HG03159 (cell line): ENCODE measurements at regions not wholly inside any gene's neighbourhood (a gene's known extent, or its start where the extent isn't known, plus 50 kb on each side); places are given as distances from the start of the nearest gene placed in this dataset.

Source experiments
- ATAC-seq: cut with Tn5 transposase; IDR thresholded peaks from one replicate; pipeline ENCODE4 v1.9.1; 2021; ENCODE audit warnings: mild to moderate bottlenecking, moderate library complexity; ENCODE audit not compliant: unreplicated experiment

DNA sequence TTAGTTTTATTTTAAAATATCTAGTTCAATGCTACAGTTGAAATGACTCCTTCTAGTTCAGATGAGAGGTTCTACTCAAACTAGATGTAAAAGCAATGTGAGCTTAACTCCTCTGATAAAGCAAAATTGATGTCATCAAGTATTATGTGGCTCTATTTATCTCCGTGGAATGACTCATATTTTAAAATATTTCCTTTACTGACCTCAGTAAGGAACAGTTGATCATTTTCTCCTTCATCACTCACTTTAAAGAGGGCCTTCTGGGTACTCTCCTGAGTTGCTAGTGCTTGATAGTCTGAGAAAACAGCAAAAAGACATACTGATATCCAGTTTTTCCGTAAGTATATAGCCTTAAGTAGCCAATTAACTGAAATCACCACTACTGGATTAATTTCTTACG, 1099.3 kb downstream of the ROBO2 start:
- ATAC-seq = no peak

DNA sequence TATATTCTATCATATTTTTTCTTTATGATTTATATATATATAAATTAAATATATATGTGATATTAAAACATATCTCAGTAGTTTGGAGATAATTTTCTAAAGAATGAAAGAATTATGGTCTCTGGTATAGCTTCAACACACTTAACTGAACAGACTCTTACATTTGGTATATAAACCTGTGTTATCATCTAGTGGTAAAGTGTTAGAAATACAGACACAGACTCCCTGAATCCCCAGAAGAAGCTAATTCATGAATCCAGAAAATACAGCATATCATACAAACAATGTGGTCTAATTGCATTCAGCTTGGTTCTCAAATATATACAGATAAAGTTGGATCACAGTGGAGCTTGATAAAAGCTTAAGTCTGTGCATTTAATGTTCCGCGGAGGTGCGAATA, 1100.4 kb downstream of the ROBO2 start:
- ATAC-seq = no peak

DNA sequence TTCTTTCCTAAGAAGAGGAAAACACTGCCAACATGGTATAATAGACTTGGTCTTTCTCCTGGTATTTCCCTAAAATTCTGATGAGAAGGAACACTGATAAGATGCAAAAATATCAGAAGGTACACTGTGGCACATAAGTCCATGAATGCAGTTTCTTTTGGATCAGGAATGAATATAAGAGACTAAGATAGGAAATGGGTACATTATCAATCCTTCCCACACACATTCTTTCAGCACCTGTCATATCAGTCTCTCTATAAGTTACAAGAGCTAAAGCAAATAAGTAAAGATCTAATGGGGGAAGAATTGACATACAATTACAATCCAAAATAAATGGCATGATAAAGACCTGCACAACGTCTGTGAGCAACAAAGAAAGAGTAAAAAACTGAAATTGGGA, 1101.0 kb downstream of the ROBO2 start:
- ATAC-seq = no peak

DNA sequence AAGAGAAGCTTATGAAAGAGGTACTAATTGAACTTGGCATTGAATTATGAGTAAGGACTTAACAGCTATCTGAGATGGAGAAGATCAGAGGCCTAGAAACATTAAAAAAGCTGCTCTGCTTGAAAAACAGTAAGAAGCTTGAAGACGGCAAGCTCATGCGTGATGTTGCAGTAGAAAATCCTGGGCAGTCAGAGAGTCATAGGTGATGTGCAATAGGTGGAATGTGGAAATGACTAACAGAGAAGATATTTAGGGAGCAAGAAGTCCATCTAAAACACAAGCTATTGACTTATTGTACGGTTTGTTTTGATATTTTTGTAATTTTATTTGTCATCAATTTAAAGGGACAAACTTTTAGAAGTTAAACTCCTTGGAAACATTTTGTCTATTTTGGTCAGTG, 1101.4 kb downstream of the ROBO2 start:
- ATAC-seq = no peak

DNA sequence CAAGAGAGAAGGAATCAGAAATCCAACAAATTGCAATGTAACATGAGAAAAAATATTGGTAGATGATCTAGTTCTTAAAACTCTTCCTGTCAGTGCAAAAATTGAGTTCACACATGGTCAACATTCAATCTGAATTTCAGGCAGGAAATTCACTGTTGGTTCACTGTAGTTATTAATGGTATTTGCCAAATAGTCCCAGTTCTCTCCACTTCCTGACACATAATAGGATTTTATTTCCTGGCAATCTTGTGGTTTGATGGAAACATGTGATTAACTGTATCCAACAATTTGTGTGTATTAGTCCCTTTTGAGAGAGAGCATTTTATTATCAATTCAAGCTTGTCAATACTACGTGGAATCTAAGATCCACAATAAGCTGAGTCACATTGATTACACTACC, 1103.1 kb downstream of the ROBO2 start:
- no peak for ATAC-seq

DNA sequence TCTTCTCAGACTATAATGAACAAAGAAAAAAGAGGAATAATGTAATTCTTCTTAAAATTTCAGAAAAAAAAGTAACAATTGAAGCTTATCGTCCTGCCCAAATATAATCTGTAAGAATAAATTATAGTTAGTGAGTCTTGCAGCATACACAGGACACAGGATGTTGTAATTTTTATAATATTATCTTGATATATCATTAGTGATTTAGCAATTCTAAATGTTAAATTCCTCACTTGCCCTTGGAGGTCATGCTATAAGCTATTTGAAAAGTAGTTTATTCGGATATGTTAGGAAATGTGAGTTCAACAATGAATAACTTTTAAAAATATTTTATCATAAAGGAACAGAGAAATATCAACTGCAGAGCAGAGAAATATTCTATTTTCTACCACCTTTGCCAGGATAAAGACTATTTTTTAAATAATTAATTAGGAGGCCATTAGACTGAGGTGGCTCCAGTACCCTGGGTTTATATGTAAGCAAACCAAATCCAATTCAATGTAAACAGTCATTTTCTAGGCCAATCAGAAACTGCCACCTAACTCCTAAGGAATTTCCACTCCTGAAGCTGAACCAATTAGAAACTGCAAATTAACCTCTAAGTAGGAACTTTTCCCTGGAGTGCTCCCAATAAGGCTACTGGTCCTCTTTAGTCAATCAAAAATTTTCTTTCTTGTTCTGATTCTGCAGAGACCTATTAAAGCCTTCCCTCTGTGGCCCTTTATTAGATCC, 1109.3 kb downstream of the ROBO2 start:
- no peak for ATAC-seq

DNA sequence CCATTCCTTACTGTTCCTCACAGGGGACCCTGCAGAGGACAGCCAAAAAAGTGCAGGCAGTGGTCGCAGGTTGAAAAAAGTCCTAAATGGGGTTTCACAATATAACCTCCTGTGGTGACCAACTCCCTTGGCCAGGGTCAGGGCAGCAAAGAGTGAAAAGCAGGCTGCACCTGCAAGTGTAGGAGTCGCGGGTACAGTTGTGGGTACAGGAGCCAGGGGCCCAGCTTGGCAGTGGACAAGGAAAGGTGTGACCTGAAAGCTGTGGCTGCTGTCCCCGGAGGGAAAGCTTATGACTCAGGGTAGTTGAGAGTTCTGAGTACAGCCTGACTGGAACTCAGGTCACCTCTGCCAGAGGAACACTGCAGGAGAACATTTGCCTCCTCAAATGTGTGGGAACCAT, 1114.1 kb downstream of the ROBO2 start:
- no peak for ATAC-seq

DNA sequence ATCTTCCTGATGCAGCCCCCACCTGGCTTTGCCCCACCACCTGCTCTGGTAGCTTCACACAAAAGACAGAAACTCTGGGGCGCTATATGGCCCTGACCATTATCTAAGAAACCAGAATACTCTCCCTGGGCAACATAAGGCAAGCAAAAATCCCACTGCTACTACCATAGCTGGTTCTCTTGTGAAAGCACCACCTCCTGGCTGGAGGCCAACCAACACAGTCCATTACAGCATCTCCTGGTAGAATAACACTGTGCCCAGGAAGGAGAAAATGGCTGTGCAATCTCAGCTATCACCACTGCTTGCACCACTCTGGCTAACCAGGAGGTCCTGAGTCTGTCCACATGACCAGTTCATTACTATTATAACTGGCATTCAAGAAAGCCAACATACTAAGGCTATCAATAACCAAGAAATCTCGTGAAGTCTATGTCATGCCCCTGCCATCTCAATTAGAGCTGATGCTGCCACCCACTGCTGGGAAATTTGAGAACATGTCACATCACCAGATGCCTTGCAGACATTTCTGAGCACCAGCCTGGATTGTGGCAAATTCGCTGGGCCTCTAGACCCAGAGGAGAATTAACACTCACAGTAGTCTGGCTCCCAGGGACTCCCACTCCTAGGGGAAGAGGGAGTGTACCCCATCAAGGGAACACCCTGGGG, 1114.8 kb downstream of the ROBO2 start:
- no peak for ATAC-seq

DNA sequence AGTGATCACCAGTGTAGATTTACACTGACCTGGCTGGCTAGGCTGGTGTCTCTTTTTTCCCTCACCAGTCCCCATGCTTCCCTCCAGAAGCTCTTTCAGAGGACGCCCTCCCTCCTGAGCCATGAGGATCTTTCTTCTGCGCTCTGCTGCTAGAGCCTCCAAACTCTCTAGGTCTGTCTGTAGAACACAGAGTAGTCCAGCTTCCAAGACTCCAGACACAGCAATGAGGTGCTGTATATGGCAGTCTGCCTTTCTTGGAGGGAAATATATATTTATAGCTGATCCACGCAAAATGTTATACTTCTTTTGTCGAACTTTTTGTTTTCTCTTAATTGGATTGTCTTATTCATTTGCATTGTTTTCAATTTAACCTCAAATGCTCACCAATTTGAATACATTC, 1121.8 kb downstream of the ROBO2 start:
- no peak for ATAC-seq

DNA sequence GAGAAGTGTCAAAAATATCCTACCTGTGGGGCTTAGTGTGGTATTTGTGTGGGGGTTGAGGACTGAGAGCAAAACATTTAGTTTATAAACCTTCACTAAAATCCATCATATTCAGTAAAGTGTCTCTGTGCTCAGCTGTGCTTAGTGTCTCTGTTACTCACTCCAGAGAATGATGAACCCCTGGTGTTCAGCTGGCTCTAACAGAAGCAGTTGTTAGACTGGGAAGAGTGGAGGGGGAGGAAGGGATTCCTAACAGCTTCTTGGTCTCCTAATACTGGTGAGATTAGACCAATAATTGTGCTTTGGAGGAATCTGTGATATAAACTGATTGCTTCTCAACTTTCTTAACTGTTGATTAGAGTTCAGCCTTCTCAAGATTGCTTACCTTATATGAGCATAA, 1123.5 kb downstream of the ROBO2 start:
- no peak for ATAC-seq

DNA sequence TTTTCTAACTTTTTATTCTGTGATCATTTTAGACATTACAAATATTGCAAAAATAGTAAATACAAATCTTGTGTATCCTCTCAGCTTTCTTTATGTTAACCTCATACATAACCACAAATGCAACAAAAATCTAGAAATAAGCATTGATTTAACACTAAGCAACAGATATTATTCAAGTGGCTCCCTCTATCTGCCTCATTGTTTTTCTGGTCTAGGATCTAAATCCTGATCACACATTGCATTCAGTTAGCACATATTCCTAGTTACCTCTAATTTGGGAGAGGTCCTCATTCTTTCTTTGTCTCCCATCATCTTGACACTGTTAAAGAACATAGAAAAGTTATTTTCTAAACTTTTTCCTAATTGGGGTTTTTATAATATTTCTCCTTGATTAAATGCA, 1126.0 kb downstream of the ROBO2 start:
- no peak for ATAC-seq

DNA sequence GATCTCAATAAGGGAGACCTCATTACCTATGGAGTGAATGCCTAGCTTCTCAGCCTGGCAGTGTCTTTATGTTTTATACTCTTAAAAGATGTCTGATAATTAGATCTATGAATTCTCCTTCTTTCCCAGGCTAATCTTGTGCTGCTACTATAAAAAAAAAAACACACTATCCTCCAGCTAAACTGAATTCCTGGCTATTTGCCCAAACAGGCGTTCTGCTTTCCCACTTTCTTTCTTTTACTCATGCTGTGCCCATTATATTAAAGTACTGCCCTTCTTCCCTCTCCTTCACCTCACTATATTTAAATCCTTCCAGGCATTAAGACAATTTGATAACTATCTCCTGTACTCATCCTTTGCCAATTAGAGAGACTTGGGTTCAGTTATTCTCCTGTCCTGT, 1134.9 kb downstream of the ROBO2 start:
- ATAC-seq = no peak

DNA sequence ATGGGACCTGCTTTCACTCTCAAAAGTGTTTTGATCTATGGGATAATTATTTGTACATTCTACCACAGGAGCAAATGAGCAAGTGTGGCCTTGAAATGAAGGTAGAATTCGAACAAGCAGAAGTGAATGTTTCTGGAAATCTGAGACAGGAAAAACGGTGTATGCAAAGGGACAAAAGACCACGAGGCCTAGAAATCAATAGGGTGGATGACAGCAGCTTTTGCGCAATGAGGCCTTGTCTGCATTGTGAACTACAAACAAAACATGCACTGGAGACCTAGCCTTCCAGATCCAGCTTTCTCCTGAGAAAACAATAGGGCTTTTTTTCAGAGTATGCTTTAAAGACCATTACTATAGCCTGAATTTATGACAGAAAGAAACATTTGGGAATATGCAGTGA, 1137.0 kb downstream of the ROBO2 start:
- ATAC-seq = no peak

DNA sequence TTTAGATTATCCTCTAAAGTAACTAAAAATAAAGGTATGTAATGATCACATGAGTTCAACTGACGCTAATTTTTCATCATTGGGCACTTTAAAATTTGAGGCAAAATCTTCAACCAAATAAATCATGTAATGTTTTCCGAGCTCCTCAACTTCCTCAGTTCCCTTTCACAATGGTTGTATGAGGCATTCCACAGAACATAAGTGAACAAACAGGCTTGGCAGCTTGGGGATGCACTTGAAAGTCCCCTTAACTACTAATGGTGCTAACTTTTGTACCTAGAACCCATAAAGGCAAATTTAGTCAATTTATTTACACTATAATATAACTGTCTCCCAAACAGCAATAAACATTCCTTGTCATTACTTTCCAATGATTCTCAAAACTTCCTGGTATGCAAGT, 1137.9 kb downstream of the ROBO2 start:
- no peak for ATAC-seq

DNA sequence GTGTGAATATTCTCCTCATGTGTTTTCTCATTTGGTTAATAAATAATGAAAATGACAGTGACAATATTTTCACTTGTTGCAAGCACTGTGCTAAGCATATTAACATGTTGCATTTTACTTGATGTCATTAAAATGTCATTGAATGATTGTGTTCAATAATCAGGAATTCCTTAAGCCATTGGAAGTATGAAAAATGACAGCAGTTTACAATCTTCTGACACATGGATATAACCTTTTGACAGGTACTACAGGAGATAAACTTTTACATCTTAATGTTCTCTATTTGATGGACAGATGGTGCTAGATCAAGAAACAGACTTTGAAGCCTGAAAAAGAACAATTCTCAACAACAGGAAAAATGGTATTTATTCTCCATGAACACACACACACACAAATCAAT, 1138.3 kb downstream of the ROBO2 start:
- no peak for ATAC-seq

DNA sequence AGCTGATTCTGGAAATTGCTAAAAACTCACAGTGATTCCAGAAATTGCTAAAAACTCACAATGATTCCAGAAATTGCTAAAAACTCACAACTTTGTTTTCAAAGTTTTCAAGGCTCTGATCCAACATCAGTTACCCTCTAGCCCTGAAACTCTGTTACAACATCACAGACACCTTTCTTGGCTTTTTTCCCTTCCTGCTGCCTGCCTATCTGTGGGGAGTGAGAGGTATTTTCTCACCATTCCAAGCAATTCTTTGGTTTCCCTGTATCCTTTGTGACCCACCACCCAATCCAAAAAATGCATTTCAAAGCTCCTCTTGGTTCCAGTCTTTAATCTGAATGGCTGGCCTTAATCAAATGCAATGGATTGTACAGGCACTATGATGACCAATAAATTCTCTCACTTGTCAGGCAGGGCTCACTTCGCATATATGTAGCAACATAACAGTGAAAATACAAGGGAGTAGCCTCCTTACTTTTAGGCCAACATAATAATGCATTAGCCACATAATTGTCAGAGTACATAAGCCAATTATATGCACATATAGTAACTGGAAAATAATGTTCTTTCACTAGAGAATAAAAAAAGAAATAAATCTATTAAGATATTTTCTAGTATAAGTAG, 1139.0 kb downstream of the ROBO2 start:
- no peak for ATAC-seq

DNA sequence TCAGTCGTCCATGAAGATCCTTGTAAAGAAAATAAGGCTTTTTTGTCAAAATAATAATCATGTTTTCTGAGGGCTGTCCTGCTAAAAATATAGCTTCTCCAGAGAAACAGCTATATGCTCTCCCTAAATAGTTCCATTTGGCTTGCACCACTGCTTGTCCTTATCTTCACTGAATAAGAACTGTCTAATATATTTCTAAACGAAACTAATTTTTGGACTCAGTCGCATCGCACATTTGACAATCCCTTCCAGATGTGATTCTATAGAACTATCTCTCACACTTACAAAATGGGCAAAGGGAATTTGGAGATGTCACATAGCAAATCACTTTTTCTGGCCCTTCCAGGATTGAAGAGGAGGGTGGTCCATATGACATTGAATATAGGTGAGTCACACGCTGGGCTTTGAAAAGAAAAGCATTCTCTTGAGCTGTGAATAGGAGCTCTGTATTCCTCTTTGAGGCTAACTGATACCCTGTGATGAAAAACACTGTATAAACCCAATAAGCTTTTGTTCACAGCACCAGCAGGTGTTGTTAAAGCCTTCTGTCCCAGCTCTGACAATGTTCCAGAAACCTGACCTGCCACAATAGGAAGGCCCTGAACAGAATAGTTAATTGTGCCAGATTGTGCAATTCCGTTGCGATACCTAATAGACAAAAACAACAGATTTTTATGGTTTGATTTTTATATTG, 1144.2 kb downstream of the ROBO2 start:
- ATAC-seq = no peak

DNA sequence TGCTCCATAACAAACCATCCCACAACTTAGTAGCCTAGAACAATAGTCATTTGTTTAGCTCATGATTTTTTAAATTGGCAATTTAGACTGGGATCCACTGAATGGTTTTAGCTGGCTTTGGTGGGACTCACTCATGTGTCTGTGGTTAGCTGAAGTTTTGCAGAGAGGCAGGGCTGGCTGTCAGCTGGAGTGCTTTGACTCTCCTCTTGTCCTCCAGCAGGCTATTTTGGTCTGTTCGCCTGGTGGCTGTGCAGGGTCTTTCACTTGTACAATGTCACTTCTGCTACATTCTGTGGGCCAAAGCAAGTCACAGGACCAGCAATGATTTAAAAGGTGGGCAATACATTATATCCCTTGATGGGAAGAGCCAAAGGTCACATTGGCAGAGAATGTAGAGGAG, 1146.5 kb downstream of the ROBO2 start:
- no peak for ATAC-seq

DNA sequence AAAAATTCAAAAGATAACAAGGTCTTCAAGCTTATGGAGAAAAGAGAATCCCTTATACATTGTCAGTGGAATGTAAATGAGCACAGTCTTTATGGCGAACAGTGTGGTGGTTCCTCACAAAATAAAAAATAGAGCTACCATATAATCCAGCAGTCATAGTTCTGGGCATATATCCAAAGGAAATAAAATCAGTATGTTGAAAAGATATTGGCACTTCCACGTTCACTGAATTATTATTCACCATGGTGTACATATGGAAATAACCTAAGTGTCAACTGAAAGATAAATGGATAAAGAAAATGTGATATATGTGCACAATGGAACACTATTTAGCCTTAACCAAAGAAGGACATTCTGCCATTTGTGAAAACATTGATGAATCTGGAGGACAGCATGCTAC, 1161.2 kb downstream of the ROBO2 start:
- no peak for ATAC-seq

DNA sequence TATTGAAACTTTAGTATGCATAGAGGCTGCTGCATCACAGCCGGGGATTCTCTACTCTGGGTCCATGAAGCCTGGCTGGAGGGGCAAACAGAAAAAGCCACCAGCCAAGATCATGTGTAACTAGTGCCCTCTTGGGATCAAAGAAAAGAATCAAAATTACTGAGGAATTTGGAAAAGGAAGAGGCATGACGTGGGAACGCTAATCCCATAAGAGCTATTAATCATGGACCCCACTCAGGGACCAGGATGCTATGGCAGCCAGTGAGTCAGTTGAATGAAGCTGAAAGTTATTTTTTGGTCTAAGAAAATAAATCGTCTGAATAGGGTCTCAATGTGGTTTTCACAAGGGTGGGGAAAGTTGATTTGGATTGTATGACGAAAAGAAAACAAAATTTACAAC, 1165.1 kb downstream of the ROBO2 start:
- no peak for ATAC-seq

DNA sequence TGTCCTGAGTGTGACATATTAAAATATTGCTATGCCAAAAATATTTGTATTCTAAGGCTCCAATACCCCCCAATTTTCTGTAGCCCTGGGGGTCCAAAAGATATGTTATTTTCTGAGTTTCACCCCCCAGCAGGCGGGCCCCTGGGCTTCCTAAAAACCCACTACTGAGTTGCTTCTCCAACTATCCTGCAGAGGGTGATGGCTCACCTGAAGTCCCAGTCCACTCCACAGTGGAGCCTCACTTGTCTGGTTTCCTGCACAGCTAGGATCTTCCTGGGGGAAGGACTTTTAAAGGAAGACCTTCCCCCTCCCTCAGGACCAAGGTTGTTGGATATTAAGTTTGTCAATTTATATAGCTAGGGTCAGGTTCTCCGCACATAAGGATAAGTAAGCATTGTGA, 1181.4 kb downstream of the ROBO2 start:
- no peak for ATAC-seq

DNA sequence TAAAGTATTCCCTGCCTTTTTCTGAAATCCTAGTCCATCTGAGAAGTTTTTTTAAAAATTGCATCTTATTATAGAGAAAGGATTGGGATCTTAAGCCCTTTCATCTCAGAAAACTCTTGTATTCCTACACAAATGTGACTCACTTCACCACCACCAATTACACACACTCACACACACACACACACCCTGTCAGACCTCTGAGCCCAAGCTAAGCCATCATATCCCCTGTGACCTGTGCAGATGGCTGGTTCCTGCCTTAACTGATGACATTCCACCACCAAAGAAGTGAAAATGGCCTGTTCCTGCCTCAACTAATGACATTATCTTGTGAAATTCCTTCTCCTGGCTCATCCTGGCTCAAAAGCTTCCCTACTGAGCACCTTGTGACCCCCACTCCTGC, 1181.9 kb downstream of the ROBO2 start:
- no peak for ATAC-seq
